Left ventricle myocardium inferior (tissue), 1 donor: ENCODE measurements at regions not wholly inside any gene's neighbourhood (a gene's known extent, or its start where the extent isn't known, plus 50 kb on each side); places are given as distances from the start of the nearest gene placed in this dataset.

Source experiments
- DNase-seq: peaks from one replicate; pipeline ENCODE4 v3.0.0-alpha.2; 2020
- H3K27ac ChIP-seq: fragments of 200-600 bp; replicated peaks from 2 replicates; pipeline ENCODE4 v1.8.0; 2021
- H3K27me3 ChIP-seq: fragments of 200-600 bp; 2 replicates; pipeline ENCODE4 v1.8.0; 2021; ENCODE audit warnings: low read depth
- H3K36me3 ChIP-seq: fragments of 200-600 bp; 2 replicates; pipeline ENCODE4 v1.8.0; 2021
- H3K4me1 ChIP-seq: fragments of 200-600 bp; 2 replicates; pipeline ENCODE4 v1.8.0; 2021
- H3K4me3 ChIP-seq: fragments of 200-600 bp; 2 replicates; pipeline ENCODE4 v1.8.0; 2021; ENCODE audit warnings: mild to moderate bottlenecking, moderate library complexity
- H3K9me3 ChIP-seq: fragments of 200-600 bp; replicated peaks from 2 replicates; pipeline ENCODE4 v1.8.0; 2021
- intact Hi-C: fragments of 100-400 bp; cut with micrococcal nuclease; formaldehyde crosslinking; loops from one replicate; pipeline ENCODE4 v1.11.0; 2022
- TF ChIP-seq, protein P1 (sequence below): fragments of 200-600 bp; IDR thresholded peaks from 2 replicates; pipeline ENCODE4 v1.8.0; 2021; ENCODE audit warnings: antibody characterized with exemption, mild to moderate bottlenecking, borderline replicate concordance
- donor health status: DM: no; HTN: yes; CAD: no; lungs with severe emphysema.

GRCh38 chr6:134436950-134437349 lies 119.0 kb upstream of the SGK1 start:
- H3K9me3 ChIP-seq, result no peaks in the 10 kb centered on the region
- H3K4me1 ChIP-seq, result peaks cover 12% of the 10 kb centered on the region
- peak overlapping the region; percentile 60 for H3K27ac ChIP-seq
- no peaks in the 10 kb centered on the region for H3K27me3 ChIP-seq
- H3K4me3 ChIP-seq, result no peak overlapping the region
- DNase-seq, result no peak
- intact Hi-C loops, result no loop called here
- TF ChIP-seq, protein P1, sequence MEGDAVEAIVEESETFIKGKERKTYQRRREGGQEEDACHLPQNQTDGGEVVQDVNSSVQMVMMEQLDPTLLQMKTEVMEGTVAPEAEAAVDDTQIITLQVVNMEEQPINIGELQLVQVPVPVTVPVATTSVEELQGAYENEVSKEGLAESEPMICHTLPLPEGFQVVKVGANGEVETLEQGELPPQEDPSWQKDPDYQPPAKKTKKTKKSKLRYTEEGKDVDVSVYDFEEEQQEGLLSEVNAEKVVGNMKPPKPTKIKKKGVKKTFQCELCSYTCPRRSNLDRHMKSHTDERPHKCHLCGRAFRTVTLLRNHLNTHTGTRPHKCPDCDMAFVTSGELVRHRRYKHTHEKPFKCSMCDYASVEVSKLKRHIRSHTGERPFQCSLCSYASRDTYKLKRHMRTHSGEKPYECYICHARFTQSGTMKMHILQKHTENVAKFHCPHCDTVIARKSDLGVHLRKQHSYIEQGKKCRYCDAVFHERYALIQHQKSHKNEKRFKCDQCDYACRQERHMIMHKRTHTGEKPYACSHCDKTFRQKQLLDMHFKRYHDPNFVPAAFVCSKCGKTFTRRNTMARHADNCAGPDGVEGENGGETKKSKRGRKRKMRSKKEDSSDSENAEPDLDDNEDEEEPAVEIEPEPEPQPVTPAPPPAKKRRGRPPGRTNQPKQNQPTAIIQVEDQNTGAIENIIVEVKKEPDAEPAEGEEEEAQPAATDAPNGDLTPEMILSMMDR, result no peak
- no peaks in the 10 kb centered on the region for H3K36me3 ChIP-seq

DNA sequence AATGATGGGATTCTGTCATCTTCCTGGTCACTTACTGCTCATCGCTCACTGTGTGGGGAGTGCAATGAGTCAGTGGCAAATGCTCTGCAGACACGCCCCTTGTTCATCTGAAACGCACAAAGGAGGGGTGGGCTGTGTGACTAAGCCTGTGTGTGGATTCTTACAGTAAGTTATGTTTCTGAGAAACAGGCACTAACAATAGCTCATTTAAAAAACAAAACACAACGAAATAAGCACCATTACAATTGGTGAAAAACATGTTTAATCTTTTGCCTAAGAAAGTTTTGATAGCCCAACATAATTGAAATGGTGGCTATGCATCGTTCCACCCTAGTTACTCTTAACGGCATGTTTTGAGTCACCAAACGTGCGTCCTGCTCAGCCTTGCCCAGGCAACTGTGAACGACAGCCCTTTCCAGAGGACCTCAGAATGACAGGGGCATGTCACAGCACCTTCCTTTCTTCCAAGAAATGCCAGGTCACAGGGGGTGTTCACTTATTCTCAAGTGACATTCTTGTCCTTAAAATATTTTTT lies 118.4 kb upstream of the SGK1 start:
- DNase-seq, result no peak
- Histone ChIP-seq H3K4me1 (peaks cover 12% of the 10 kb centered on the region), H3K27me3 (no peaks in the 10 kb centered on the region), H3K9me3 (no peaks in the 10 kb centered on the region), H3K27ac (peak overlapping the region; percentile 60), H3K36me3 (no peaks in the 10 kb centered on the region), H3K4me3 (peak overlapping the region; percentile 1)
- TF ChIP-seq, protein P1, result no peak
- intact Hi-C loops, result no loop called here

- H3K27ac ChIP-seq, result peak overlapping the region; percentile 60
- intact Hi-C loops, result no loop called here
- DNase-seq, result no peak
These were observed 117.9 kb upstream of the SGK1 start for GRCh38 chr6:134435814-134436280.

GRCh38 chr6:134434019-134434942 lies 116.4 kb upstream of the SGK1 start:
- intact Hi-C loops, result no loop called here
- no peaks in the 10 kb centered on the region for H3K36me3 ChIP-seq
- H3K27me3 ChIP-seq, result no peaks in the 10 kb centered on the region
- no peak overlapping the region for H3K4me3 ChIP-seq
- DNase-seq, result no peak
- no peaks in the 10 kb centered on the region for H3K9me3 ChIP-seq
- TF ChIP-seq, protein P1, result no peak
- H3K4me1 ChIP-seq, result peaks cover 12% of the 10 kb centered on the region
- H3K27ac ChIP-seq, result no peak overlapping the region

More at GRCh38 chr6:134435814-134436280, 117.9 kb upstream of the SGK1 start:
- Histone ChIP-seq H3K27me3 (no peaks in the 10 kb centered on the region), H3K4me3 (peak overlapping the region; percentile 1), H3K36me3 (no peaks in the 10 kb centered on the region), H3K9me3 (no peaks in the 10 kb centered on the region), H3K4me1 (peaks cover 12% of the 10 kb centered on the region)
- TF ChIP-seq, protein P1, result no peak

- H3K27me3 ChIP-seq, result no peaks in the 10 kb centered on the region
- H3K4me1 ChIP-seq, result peaks cover 12% of the 10 kb centered on the region
- no peaks in the 10 kb centered on the region for H3K36me3 ChIP-seq
- TF ChIP-seq, protein P1, result no peak
- H3K9me3 ChIP-seq, result no peaks in the 10 kb centered on the region
- intact Hi-C loops, result no loop called here
- no peak for DNase-seq
- no peak overlapping the region for H3K27ac ChIP-seq
- H3K4me3 ChIP-seq, result no peak overlapping the region
These were observed 114.1 kb upstream of the SGK1 start for GRCh38 chr6:134432036-134432435.
